SU-DHL-6 (cell line): ENCODE measurements at regions not wholly inside any gene's neighbourhood (a gene's known extent, or its start where the extent isn't known, plus 50 kb on each side); places are given as distances from the start of the nearest gene placed in this dataset.

Experiments
- CTCF ChIP-seq: fragments of 200-600 bp; sonication (generic); IDR thresholded peaks from one replicate; pipeline ENCODE4 v1.5.1; 2017; ENCODE audit warnings: antibody characterized with exemption, mild to moderate bottlenecking, low read length, moderate library complexity; ENCODE audit not compliant: insufficient read depth, poor library complexity, severe bottlenecking
- EZH2phosphoT487 ChIP-seq: fragments of 200-600 bp; sonication (generic), shearing (Covaris generic); conservative IDR thresholded peaks from 2 replicates; pipeline ENCODE4 v1.6.1; 2018; ENCODE audit warnings: mild to moderate bottlenecking, antibody characterized with exemption, low read length, moderate library complexity, mixed read lengths

- TF ChIP-seq EZH2phosphoT487 (no peak), CTCF (no peak)
Measured at GRCh38 chr7:24143547-24143946, 140.4 kb upstream of the NPY start.
